H1 (cell line): ENCODE measurements at regions not wholly inside any gene's neighbourhood (a gene's known extent, or its start where the extent isn't known, plus 50 kb on each side); places are given as distances from the start of the nearest gene placed in this dataset.
A peak's percentile ranks its signal among the peaks of the same experiment; 100 is the strongest.

Experiments used
- CTCF ChIA-PET: fragments of 300-600 bp; sonication (Branson Sonifier 250); formaldehyde crosslinking; loops from one replicate; lab custom pipeline; 2021; ENCODE audit not compliant: partially characterized antibody; lab: Charles Lee
- POLR2A ChIA-PET: fragments of 300-600 bp; sonication (Branson Sonifier 250); formaldehyde crosslinking; loops from one replicate; lab custom pipeline; 2021; ENCODE audit warnings: inconsistent platforms; ENCODE audit not compliant: partially characterized antibody; lab: Charles Lee
- DNase-seq, 2 experiments: peaks; one replicate each; pipeline versions ENCODE4 v3.0.0 to v3.0.0-alpha.2; 2010 to 2022; ENCODE audit warnings: low spot score in 2 of 2, low read depth in 1 of 2, mixed read lengths in 1 of 2
- FAIRE-seq: peaks from 2 replicates; lab custom pipeline; 2011; peaks lifted over from hg19 to GRCh38; lab: Jason Lieb, UNC
- H2AFZ ChIP-seq: 2 replicates; pipeline ENCODE4 v1.8.1; 2012; ENCODE audit warnings: low read length, inconsistent platforms
- H2AK5ac ChIP-seq: 2 replicates; pipeline ENCODE4 v1.6.1; 2013; ENCODE audit warnings: low read depth, low read length
- H2BK120ac ChIP-seq: replicated peaks from 2 replicates; pipeline ENCODE3; 2013; ENCODE audit warnings: low read depth, low read length, inconsistent platforms
- H2BK12ac ChIP-seq: 2 replicates; pipeline ENCODE4 v1.6.1; 2013; ENCODE audit warnings: low read depth, low read length
- H2BK15ac ChIP-seq: 2 replicates; pipeline ENCODE4 v1.6.1; 2013; ENCODE audit warnings: low read length
- H2BK20ac ChIP-seq: 2 replicates; pipeline ENCODE4 v1.6.1; 2013; ENCODE audit warnings: low read length
- H2BK5ac ChIP-seq: 2 replicates; pipeline ENCODE4 v1.6.1; 2013; ENCODE audit warnings: low read depth, low read length
- H3K14ac ChIP-seq: 2 replicates; pipeline ENCODE4 v1.6.1; 2013; ENCODE audit warnings: inconsistent platforms; ENCODE audit not compliant: insufficient read length
- H3K18ac ChIP-seq: 2 replicates; pipeline ENCODE4 v1.6.1; 2013; ENCODE audit warnings: low read length; ENCODE audit errors: extremely low read depth
- H3K23ac ChIP-seq: 2 replicates; pipeline ENCODE4 v1.6.1; 2013; ENCODE audit warnings: inconsistent platforms; ENCODE audit not compliant: insufficient read length
- H3K23me2 ChIP-seq: 2 replicates; pipeline ENCODE4 v1.6.1; 2013; ENCODE audit warnings: low read depth, low read length
- H3K27ac ChIP-seq: 2 replicates; pipeline ENCODE4 v1.6.1; 2011; ENCODE audit warnings: low read depth, low read length, inconsistent platforms
- H3K27me3 ChIP-seq, 4 experiments: replicated peaks in 1 of 4; 1 replicate in 1 of 4; 2 replicates in 3 of 4; pipeline versions ENCODE4 v1.6.1 to v1.8.1; 2011 to 2013; ENCODE audit warnings: low read length in 3 of 4, mild to moderate bottlenecking in 3 of 4, inconsistent platforms in 2 of 4, mixed read lengths in 2 of 4, moderate library complexity in 1 of 4; ENCODE audit not compliant: control insufficient read depth in 3 of 4, insufficient read depth in 3 of 4; ENCODE audit errors: extremely low read depth in 1 of 4
- H3K36me3 ChIP-seq, 4 experiments: 2 replicates each; pipeline versions ENCODE4 v1.6.1 to v1.8.1; 2011 to 2013; ENCODE audit warnings: mild to moderate bottlenecking in 4 of 4, low read length in 3 of 4, moderate library complexity in 2 of 4, control low read depth in 1 of 4, inconsistent platforms in 1 of 4; ENCODE audit not compliant: insufficient read depth in 4 of 4, control insufficient read depth in 2 of 4
- H3K4ac ChIP-seq: replicated peaks from 2 replicates; pipeline ENCODE3; 2013; ENCODE audit warnings: low read length, low read depth, mixed read lengths, inconsistent platforms; ENCODE audit not compliant: insufficient read length
- H3K4me1 ChIP-seq, 4 experiments: replicated peaks in 1 of 4; 1 replicate in 1 of 4; 2 replicates in 3 of 4; pipeline versions ENCODE4 v1.6.1 to v1.8.1; 2011 to 2013; ENCODE audit warnings: low read length in 3 of 4, inconsistent platforms in 2 of 4, mixed read lengths in 1 of 4; ENCODE audit not compliant: insufficient read depth in 4 of 4, control insufficient read depth in 3 of 4
- H3K4me2 ChIP-seq, 2 experiments: 2 replicates each; pipeline versions ENCODE4 v1.6.1 to v1.8.1; 2011 to 2013; ENCODE audit warnings: low read depth in 2 of 2, low read length in 2 of 2, control low read depth in 1 of 2, inconsistent platforms in 1 of 2, mild to moderate bottlenecking in 1 of 2; ENCODE audit not compliant: insufficient read depth in 1 of 2
- H3K4me3 ChIP-seq, 4 experiments: fragments of 200-600, 300-600 bp in 1 of 4; sonication (generic), shearing (Covaris generic), sonication (Bioruptor Twin) in 1 of 4; 2 replicates each; pipeline versions ENCODE4 v1.5.1 to v1.8.1; 2011 to 2016; ENCODE audit warnings: low read length in 4 of 4, low read depth in 3 of 4, control low read depth in 2 of 4, inconsistent platforms in 2 of 4, mild to moderate bottlenecking in 2 of 4, mixed read lengths in 1 of 4, moderate library complexity in 1 of 4; ENCODE audit not compliant: insufficient read depth in 2 of 4; ENCODE audit errors: extremely low read depth in 1 of 4
- H3K56ac ChIP-seq: replicated peaks from 2 replicates; pipeline ENCODE3; 2013; ENCODE audit warnings: low read depth, mild to moderate bottlenecking, mixed read lengths, low read length, inconsistent platforms; ENCODE audit not compliant: insufficient read length
- H3K79me1 ChIP-seq: 2 replicates; pipeline ENCODE4 v1.6.1; 2013; ENCODE audit warnings: low read depth, low read length, control low read depth
- H3K79me2 ChIP-seq, 2 experiments: 2 replicates each; pipeline versions ENCODE4 v1.6.1 to v1.8.1; 2012 to 2013; ENCODE audit warnings: low read length in 2 of 2, mild to moderate bottlenecking in 2 of 2, inconsistent platforms in 1 of 2; ENCODE audit not compliant: insufficient read depth in 2 of 2, control insufficient read depth in 1 of 2
- H3K9ac ChIP-seq, 4 experiments: replicated peaks in 1 of 4; 1 replicate in 1 of 4; 2 replicates in 3 of 4; pipeline versions ENCODE4 v1.6.1 to v1.8.1; 2011 to 2013; ENCODE audit warnings: low read depth in 3 of 4, low read length in 3 of 4, control low read depth in 2 of 4, mild to moderate bottlenecking in 2 of 4, moderate library complexity in 2 of 4, inconsistent platforms in 1 of 4; ENCODE audit errors: extremely low read depth in 1 of 4
- H3K9me3 ChIP-seq, 2 experiments: 2 replicates each; pipeline versions ENCODE4 v1.6.1 to v1.8.1; 2012 to 2013; ENCODE audit warnings: mild to moderate bottlenecking in 2 of 2, moderate library complexity in 2 of 2, control low read depth in 1 of 2, inconsistent platforms in 1 of 2, low read depth in 1 of 2, low read length in 1 of 2, mixed read lengths in 1 of 2; ENCODE audit not compliant: insufficient read depth in 2 of 2
- H4K20me1 ChIP-seq, 2 experiments: replicated peaks in 1 of 2; 2 replicates each; pipeline versions ENCODE3 to v1.8.1; 2011 to 2013; ENCODE audit warnings: inconsistent platforms in 2 of 2, low read length in 2 of 2, mild to moderate bottlenecking in 1 of 2; ENCODE audit not compliant: insufficient read depth in 2 of 2, control insufficient read depth in 1 of 2
- H4K5ac ChIP-seq: 2 replicates; pipeline ENCODE4 v1.6.1; 2013; ENCODE audit warnings: low read length, low read depth, mixed read lengths, inconsistent platforms; ENCODE audit not compliant: insufficient read length
- H4K8ac ChIP-seq: 2 replicates; pipeline ENCODE4 v1.8.0; 2013; ENCODE audit warnings: mild to moderate bottlenecking, moderate library complexity, low read length, inconsistent platforms; ENCODE audit not compliant: insufficient read depth; ENCODE audit errors: extremely low read depth
- H4K91ac ChIP-seq: replicated peaks from 2 replicates; pipeline ENCODE3; 2013; ENCODE audit warnings: low read length, mixed read lengths, inconsistent platforms; ENCODE audit not compliant: insufficient read length
- RAD21 ChIP-seq, 2 experiments: IDR thresholded peaks in 1 of 2; conservative IDR thresholded peaks in 1 of 2; 2 replicates each; pipeline ENCODE4 v1.6.1; 2011; ENCODE audit warnings: low read depth in 2 of 2, low read length in 2 of 2, improper control_type of control experiment in 1 of 2, inconsistent platforms in 1 of 2, mild to moderate bottlenecking in 1 of 2, moderate library complexity in 1 of 2
- WGBS, 2 experiments: shearing (Covaris generic) in 1 of 2; methylation state at CpG; one replicate each; pipeline versions ENCODE4 v1.1.6 to v1.1.7; 2013 to 2015; ENCODE audit warnings: low lambda C conversion rate in 2 of 2, mixed read lengths in 2 of 2, inconsistent platforms in 1 of 2, low coverage in 1 of 2, missing lambda C conversion rate in 1 of 2; ENCODE audit not compliant: insufficient replicate concordance in 2 of 2, insufficient coverage in 1 of 2, insufficient read length in 1 of 2; ENCODE audit errors: extremely low coverage in 1 of 2, missing lambda C conversion rate in 1 of 2; 5-methylcytosine and 5-hydroxymethylcytosine counted together

GRCh38 chr10:62636825-62637248, 167.7 kb upstream of the ADO start:
- Histone ChIP-seq H3K4me2 (no peak overlapping the region), H3K9ac (no peak overlapping the region), H3K9me3 (no peaks in the 10 kb centered on the region), H4K91ac (no peak overlapping the region), H3K27ac (no peak overlapping the region), H3K56ac (no peak overlapping the region), H3K4me3 (no peak overlapping the region), H3K18ac (no peak overlapping the region), H2BK5ac (no peak overlapping the region), H2BK12ac (no peak overlapping the region), H3K79me1 (no peaks in the 10 kb centered on the region), H4K5ac (no peak overlapping the region), H3K23me2 (no peaks in the 10 kb centered on the region), H4K8ac (no peak overlapping the region), H3K4ac (no peak overlapping the region), H2BK120ac (no peak overlapping the region), H4K20me1 (no peaks in the 10 kb centered on the region), H2AFZ (no peak overlapping the region), H3K4me1 (no peaks in the 10 kb centered on the region), H3K36me3 (no peaks in the 10 kb centered on the region), H3K79me2 (no peaks in the 10 kb centered on the region), H2AK5ac (no peak overlapping the region), H3K23ac (no peak overlapping the region), H2BK20ac (no peak overlapping the region), H2BK15ac (no peak overlapping the region), H3K14ac (no peak overlapping the region), H3K27me3 (no peaks in the 10 kb centered on the region)
- 88% methylated on average over 3 of the region's 3 CpGs; no CpG with 5 or more reads in 1 of the 2 experiments for WGBS, 2 experiments
- FAIRE-seq = no peak
- no peak for DNase-seq
- POLR2A ChIA-PET = no interaction called here
- CTCF ChIA-PET = interaction anchor here (0.7 to 1.6 kb wide), 5 partner anchors 9 to 1082 kb away, joined by 3 to 4 read pairs (median 3); no protein-coding TSS in a partner anchor
- TF ChIP-seq RAD21 (IDR thresholded peaks at IDR 0.05 in 1 of 2, conservative IDR thresholded peaks at IDR 0.05 in 1 of 2; ENCODE audit: low read depth in 2 of 2, low read length in 2 of 2) = peak in 1 of 2 experiments; percentile 32; a peak in 2 of 4 replicates
